GM12891 (cell line): ENCODE measurements at regions not wholly inside any gene's neighbourhood (a gene's known extent, or its start where the extent isn't known, plus 50 kb on each side); places are given as distances from the start of the nearest gene placed in this dataset.

Experiments
- DNase-seq: peaks from one replicate; pipeline ENCODE4 v3.0.0; 2011; ENCODE audit warnings: low spot score; ENCODE audit not compliant: insufficient read length
- FAIRE-seq: peaks from 2 replicates; lab custom pipeline; 2011; peaks lifted over from hg19 to GRCh38; lab: Jason Lieb, UNC
- PAX5 ChIP-seq: IDR thresholded peaks from 2 replicates; pipeline ENCODE4 v1.6.1; 2011; ENCODE audit warnings: low read length, moderate library complexity, mild to moderate bottlenecking; ENCODE audit not compliant: insufficient read depth, severe bottlenecking
- POLR2A ChIP-seq: IDR thresholded peaks from 2 replicates; pipeline ENCODE4 v1.6.1; 2011; ENCODE audit warnings: low read depth, low read length, control low read depth
- POLR2AphosphoS5 ChIP-seq: IDR thresholded peaks from 2 replicates; pipeline ENCODE4 v1.6.1; 2011; ENCODE audit warnings: low read depth, low read length, control low read depth
- POU2F2 ChIP-seq: IDR thresholded peaks from 2 replicates; pipeline ENCODE4 v1.6.1; 2011; ENCODE audit warnings: low read depth, mild to moderate bottlenecking, control low read depth, low read length, moderate library complexity
- SPI1 ChIP-seq: IDR thresholded peaks from 2 replicates; pipeline ENCODE4 v1.6.1; 2011; ENCODE audit warnings: low read depth, low read length, control low read depth
- TAF1 ChIP-seq: IDR thresholded peaks from 2 replicates; pipeline ENCODE4 v1.6.1; 2011; ENCODE audit warnings: low read depth, low read length, control low read depth

- DNase-seq (no peak), FAIRE-seq (no peak)
- TF ChIP-seq SPI1 (no peak), PAX5 (no peak), TAF1 (no peak), POU2F2 (no peak), POLR2A (no peak), POLR2AphosphoS5 (no peak)
These were observed 944.8 kb downstream of the RPA4 start for GRCh38 chrX:97828471-97828870.

GRCh38 chrX:97835969-97836368 lies 952.3 kb downstream of the RPA4 start:
- FAIRE-seq, result no peak
- DNase-seq, result no peak
- TF ChIP-seq POLR2AphosphoS5, result no peak
- TF ChIP-seq POU2F2, result no peak

- no peak for TF ChIP-seq TAF1
- no peak for TF ChIP-seq SPI1
- no peak for TF ChIP-seq POU2F2
- no peak for TF ChIP-seq POLR2AphosphoS5
- no peak for TF ChIP-seq PAX5
- FAIRE-seq (no peak), DNase-seq (no peak)
These were observed 958.0 kb downstream of the RPA4 start for GRCh38 chrX:97841544-97842179.

- FAIRE-seq, result no peak
- DNase-seq, result no peak
- no peak for TF ChIP-seq SPI1
- no peak for TF ChIP-seq PAX5
- TF ChIP-seq POU2F2, result no peak
- no peak for TF ChIP-seq TAF1
- no peak for TF ChIP-seq POLR2AphosphoS5
- no peak for TF ChIP-seq POLR2A
These were observed 958.9 kb downstream of the RPA4 start for GRCh38 chrX:97842468-97843199.

- TF ChIP-seq POU2F2 (no peak), TAF1 (no peak)
- DNase-seq (no peak), FAIRE-seq (no peak)
These were observed 959.6 kb downstream of the RPA4 start for GRCh38 chrX:97843200-97843811.

- FAIRE-seq, result no peak
- DNase-seq, result no peak
- TF ChIP-seq POLR2A, result no peak
- no peak for TF ChIP-seq POLR2AphosphoS5
- TF ChIP-seq POU2F2, result no peak
These were observed 960.5 kb downstream of the RPA4 start for GRCh38 chrX:97844161-97844560.

GRCh38 chrX:97844943-97845342 lies 961.2 kb downstream of the RPA4 start:
- TF ChIP-seq POLR2AphosphoS5, result no peak
- TF ChIP-seq SPI1, result no peak
- no peak for TF ChIP-seq POLR2A
- TF ChIP-seq TAF1, result no peak
- DNase-seq (no peak), FAIRE-seq (no peak)

- DNase-seq, result no peak
- no peak for FAIRE-seq
- TF ChIP-seq PAX5 (no peak), POU2F2 (no peak), POLR2A (no peak), SPI1 (no peak), POLR2AphosphoS5 (no peak), TAF1 (no peak)
These were observed 961.7 kb downstream of the RPA4 start for GRCh38 chrX:97845451-97845850.

- TF ChIP-seq POLR2A (no peak), SPI1 (no peak), POLR2AphosphoS5 (no peak), POU2F2 (no peak), TAF1 (no peak), PAX5 (no peak)
- FAIRE-seq (no peak), DNase-seq (no peak)
These were observed 962.5 kb downstream of the RPA4 start for GRCh38 chrX:97846228-97846627.

- DNase-seq (no peak), FAIRE-seq (no peak)
- TF ChIP-seq POLR2A (no peak), PAX5 (no peak), TAF1 (no peak), POLR2AphosphoS5 (no peak), SPI1 (no peak)
These were observed 963.1 kb downstream of the RPA4 start for GRCh38 chrX:97846718-97847237.
